HepG2 (cell line): ENCODE measurements at regions not wholly inside any gene's neighbourhood (a gene's known extent, or its start where the extent isn't known, plus 50 kb on each side); places are given as distances from the start of the nearest gene placed in this dataset.
"Not testable (repeated sequence)": the region's sequence is repeated elsewhere in the genome, so short reads cannot be mapped to it uniquely, and the experiment has no call there.

Experiments used
- ATAC-seq: fragments of 200-7000 bp; cut with Tn5 transposase; 3 replicates; pipeline ENCODE4 v1.9.1; 2020; ENCODE audit warnings: mild to moderate bottlenecking, moderate library complexity
- BruUV-seq: library from RNA; stranded (reverse); fragments of 400-500 nt; replicated peaks from 2 replicates; lab custom pipeline; 2021; lab: Mats Ljungman, UMichigan
- CTCF ChIA-PET: fragments of 300-600 bp; formaldehyde crosslinking; extraction: SDS; loops from one replicate; lab custom pipeline; 2021; ENCODE audit warnings: low total read pairs, inconsistent platforms, low intra/inter-chr PET ratio; lab: Yijun Ruan, JAX
- POLR2A ChIA-PET: fragments of 350-600 bp; sonication (Branson Sonifier 250); formaldehyde crosslinking; loops from one replicate; lab custom pipeline; 2020; ENCODE audit warnings: antibody characterized with exemption, inconsistent platforms; lab: Yijun Ruan, JAX
- DNase-seq: peaks from one replicate; pipeline ENCODE4 v3.0.0-alpha.2; 2015; ENCODE audit warnings: low spot score
- FAIRE-seq: peaks from 3 replicates; lab custom pipeline; 2011; peaks lifted over from hg19 to GRCh38; lab: Jason Lieb, UNC
- H2AFZ ChIP-seq: one replicate; pipeline ENCODE4 v1.6.1; 2011; ENCODE audit warnings: low read length, inconsistent platforms
- H3K27ac ChIP-seq: fragments of 300-600 bp; 3 replicates; pipeline ENCODE4 v1.8.0; 2011; ENCODE audit warnings: mixed run types, mild to moderate bottlenecking, mixed read lengths, low read length, inconsistent platforms; ENCODE audit not compliant: insufficient read depth; ENCODE audit errors: extremely low read length
- H3K27me3 ChIP-seq, 2 experiments: fragments of 200-600 bp in 1 of 2; 2 replicates in 1 of 2; 3 replicates in 1 of 2; pipeline versions ENCODE4 v1.6.0 to v1.8.0; 2011; ENCODE audit warnings: low read length in 2 of 2, mild to moderate bottlenecking in 2 of 2, moderate library complexity in 2 of 2, inconsistent platforms in 1 of 2; ENCODE audit not compliant: insufficient read depth in 2 of 2, control insufficient read depth in 1 of 2
- H3K36me3 ChIP-seq, 2 experiments: fragments of 200-600 bp in 1 of 2; replicated peaks in 1 of 2; 2 replicates in 1 of 2; 3 replicates in 1 of 2; pipeline versions ENCODE4 v1.5.1 to v1.8.0; 2011; ENCODE audit warnings: low read length in 2 of 2, inconsistent platforms in 1 of 2; ENCODE audit not compliant: insufficient read depth in 2 of 2, control insufficient read depth in 1 of 2
- H3K4me1 ChIP-seq: 2 replicates; pipeline ENCODE4 v1.5.1; 2012; ENCODE audit warnings: low read length, inconsistent platforms; ENCODE audit not compliant: insufficient read depth
- H3K4me2 ChIP-seq: 2 replicates; pipeline ENCODE4 v1.6.0; 2011; ENCODE audit warnings: low read depth, low read length, inconsistent platforms
- H3K4me3 ChIP-seq, 3 experiments: fragments of 200-600 bp in 1 of 3; sonication (generic), shearing (Covaris generic) in 1 of 3; replicated peaks in 1 of 3; 2 replicates each; pipeline ENCODE4 v1.5.1; 2011 to 2016; ENCODE audit warnings: low read length in 3 of 3, inconsistent platforms in 2 of 3, low read depth in 2 of 3, mild to moderate bottlenecking in 2 of 3, control low read depth in 1 of 3, mixed read lengths in 1 of 3; ENCODE audit not compliant: insufficient read depth in 1 of 3
- H3K79me2 ChIP-seq: one replicate; pipeline ENCODE4 v1.6.1; 2011; ENCODE audit warnings: low read length, inconsistent platforms; ENCODE audit not compliant: insufficient read depth
- H3K9ac ChIP-seq: 2 replicates; pipeline ENCODE4 v1.6.0; 2011; ENCODE audit warnings: mild to moderate bottlenecking, low read depth, low read length, inconsistent platforms; ENCODE audit not compliant: insufficient read depth
- H3K9me3 ChIP-seq: 2 replicates; pipeline ENCODE4 v1.5.1; 2012; ENCODE audit warnings: mild to moderate bottlenecking, low read length
- H4K20me1 ChIP-seq: 2 replicates; pipeline ENCODE4 v1.6.0; 2011; ENCODE audit warnings: inconsistent platforms, mild to moderate bottlenecking, low read length, moderate library complexity; ENCODE audit not compliant: insufficient read depth
- NR2F1 ChIP-seq, 2 experiments: fragments of 450-650 bp in 1 of 2; formaldehyde crosslinking in 1 of 2; IDR thresholded peaks; 2 replicates each; pipeline versions ENCODE4 v1.5.0 to v1.6.1; 2016 to 2020; ENCODE audit warnings: mild to moderate bottlenecking in 1 of 2, missing compliant biosample characterization in 1 of 2, missing genetic modification reagents in 1 of 2, moderate library complexity in 1 of 2
- ONECUT2 ChIP-seq: sonication (generic); formaldehyde crosslinking; IDR thresholded peaks from 2 replicates; pipeline ENCODE4 v1.4.0; 2020; ENCODE audit warnings: missing genetic modification reagents
- STAG1 ChIP-seq: sonication (generic); formaldehyde crosslinking; IDR thresholded peaks from 2 replicates; pipeline ENCODE4 v1.4.0; 2020; ENCODE audit warnings: missing genetic modification reagents
- TCF7 ChIP-seq: sonication (generic); IDR thresholded peaks from 2 replicates; pipeline ENCODE4 v1.6.1; 2016; ENCODE audit warnings: antibody characterized with exemption, low read depth
- ZNF7 ChIP-seq: IDR thresholded peaks from 2 replicates; pipeline ENCODE4 v1.6.1; 2016; ENCODE audit warnings: missing biosample characterization, missing genetic modification reagents
- whole genome bisulfite sequencing: methylation state at CpG from one replicate; pipeline ENCODE4 v1.1.6; 2017; ENCODE audit warnings: low lambda C conversion rate; 5-methylcytosine and 5-hydroxymethylcytosine counted together
- in situ Hi-C: cut with HindIII; loops from 2 replicates; pipeline ENCODE4 v1.10.0; 2017; ENCODE audit warnings: low pct_unique_long_range_greater_than_20kb; ENCODE audit not compliant: extremely low pct_ligation_motif_present
- intact Hi-C: fragments of 100-400 bp; cut with micrococcal nuclease; formaldehyde crosslinking; loops from one replicate; pipeline ENCODE4 v1.10.0; 2022; ENCODE audit not compliant: unreplicated experiment

DNA sequence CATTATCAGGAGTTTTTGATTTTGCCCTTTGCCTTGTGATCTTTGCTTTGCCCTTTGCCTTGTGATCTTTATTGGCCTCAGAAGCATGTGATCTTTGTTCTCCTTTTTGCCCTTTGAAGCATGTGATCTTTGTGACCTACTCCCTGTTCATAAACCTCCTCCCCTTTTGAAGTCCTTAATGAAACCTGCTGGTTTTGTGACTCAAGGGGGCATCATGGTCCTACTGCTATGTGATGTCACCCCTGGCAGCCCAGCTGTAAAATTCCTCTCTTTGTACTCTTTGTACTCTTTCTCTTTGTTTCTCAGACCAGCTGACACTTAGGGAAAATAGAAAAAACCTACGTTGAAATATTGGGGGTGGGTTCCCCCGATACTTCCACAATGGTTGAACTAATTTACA is 356.1 kb upstream of the NRP1 start:
- H3K27ac ChIP-seq, CTCF ChIA-PET, in situ Hi-C loops, intact Hi-C loops, H3K4me2 ChIP-seq, H3K4me1 ChIP-seq, H3K9ac ChIP-seq, ATAC-seq, H4K20me1 ChIP-seq, H3K36me3 ChIP-seq, POLR2A ChIA-PET, H3K79me2 ChIP-seq, H3K4me3 ChIP-seq, H3K27me3 ChIP-seq, BruUV-seq, FAIRE-seq, H2AFZ ChIP-seq: not testable (repeated sequence)
- DNase-seq: peak; percentile 9
- WGBS: 21% methylated on average over 2 of the region's 2 CpGs
- TF ChIP-seq NR2F1 (CRISPR knock-in tag; IDR thresholded peaks at IDR 0.05): peak in 1 of 2 experiments; percentile 87; a peak in 2 of 4 replicates
- peak; percentile 11; the same call in 1 of the 2 replicates for TF ChIP-seq STAG1 (CRISPR knock-in tag)
- peak; percentile 36; the same call in 1 of the 2 replicates for TF ChIP-seq TCF7
- peaks cover 11% of the 10 kb centered on the region for H3K9me3 ChIP-seq

DNA sequence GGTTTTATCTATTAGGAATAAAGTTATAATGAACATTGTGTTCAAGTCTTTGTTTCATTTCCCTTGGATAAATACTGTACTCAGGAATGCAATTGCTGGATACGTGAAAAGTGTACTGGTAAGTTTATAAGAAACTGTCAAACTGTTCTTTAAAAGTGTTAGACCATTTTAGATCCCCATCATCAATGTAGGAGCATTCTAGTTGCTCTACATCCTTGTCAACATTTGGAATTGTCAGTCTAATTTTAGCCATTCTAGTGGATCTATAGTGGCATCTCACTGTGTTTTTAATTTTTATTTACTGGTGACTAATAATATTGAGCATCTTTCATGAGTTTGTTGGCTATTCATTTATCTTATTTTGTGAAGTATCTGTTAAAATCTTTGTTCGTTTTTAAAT is 354.0 kb upstream of the NRP1 start:
- Histone ChIP-seq H3K4me1 (no peaks in the 10 kb centered on the region), H3K79me2 (no peaks in the 10 kb centered on the region), H3K4me3 (no peak overlapping the region), H3K36me3 (no peaks in the 10 kb centered on the region), H3K9me3 (peaks cover 11% of the 10 kb centered on the region), H3K27ac (no peak overlapping the region), H4K20me1 (no peaks in the 10 kb centered on the region), H3K27me3 (no peaks in the 10 kb centered on the region), H3K9ac (no peak overlapping the region), H3K4me2 (no peak overlapping the region), H2AFZ (no peak overlapping the region)
- CTCF ChIA-PET: no interaction called here
- no peak for FAIRE-seq
- WGBS: 0% methylated on average over 2 of the region's 2 CpGs
- DNase-seq: no peak
- POLR2A ChIA-PET: no interaction called here
- TF ChIP-seq ZNF7 (CRISPR knock-in tag) (peak; percentile 88), ONECUT2 (CRISPR knock-in tag) (no peak)
- intact Hi-C loops (no loop called here), in situ Hi-C loops (no loop called here)
- no TSS peak for BruUV-seq
- ATAC-seq: no peak
